Loucy (cell line): ENCODE measurements at regions not wholly inside any gene's neighbourhood (a gene's known extent, or its start where the extent isn't known, plus 50 kb on each side); places are given as distances from the start of the nearest gene placed in this dataset.

ENCODE experiments used
- H2AFZ ChIP-seq: fragments of 200-600 bp; sonication (generic); 2 replicates; pipeline ENCODE4 v1.6.0; 2016; ENCODE audit warnings: antibody characterized with exemption, mild to moderate bottlenecking, low read length, moderate library complexity
- H3F3A ChIP-seq: fragments of 200-600 bp; 2 replicates; pipeline ENCODE4 v1.6.0; 2016; ENCODE audit warnings: antibody characterized with exemption, low read depth, mild to moderate bottlenecking
- H3K27me3 ChIP-seq: fragments of 200-600 bp; sonication (generic); 2 replicates; pipeline ENCODE4 v1.6.1; 2014; ENCODE audit warnings: low read length, mild to moderate bottlenecking; ENCODE audit not compliant: insufficient read depth, poor library complexity, severe bottlenecking
- H3K36me3 ChIP-seq: fragments of 200-600 bp; sonication (generic); 2 replicates; pipeline ENCODE4 v1.6.1; 2016; ENCODE audit warnings: low read length; ENCODE audit not compliant: insufficient read depth
- H3K4me1 ChIP-seq: fragments of 200-600 bp; sonication (generic); 2 replicates; pipeline ENCODE4 v1.5.1; 2014; ENCODE audit warnings: low read length, mild to moderate bottlenecking; ENCODE audit not compliant: insufficient read depth, poor library complexity, severe bottlenecking
- H3K4me2 ChIP-seq: fragments of 200-600 bp; sonication (generic); 2 replicates; pipeline ENCODE4 v1.6.0; 2014; ENCODE audit warnings: antibody characterized with exemption, low read length, low read depth, mild to moderate bottlenecking; ENCODE audit not compliant: poor library complexity, severe bottlenecking
- H3K4me3 ChIP-seq: fragments of 200-600 bp; sonication (generic); 2 replicates; pipeline ENCODE4 v1.5.1; 2014; ENCODE audit warnings: low read length, mild to moderate bottlenecking, mixed read lengths; ENCODE audit not compliant: poor library complexity, severe bottlenecking
- H3K79me2 ChIP-seq: fragments of 200-600 bp; sonication (generic); 2 replicates; pipeline ENCODE4 v1.6.1; 2014; ENCODE audit warnings: low read length; ENCODE audit not compliant: insufficient read depth
- H3K9ac ChIP-seq: fragments of 200-600 bp; sonication (generic); 2 replicates; pipeline ENCODE4 v1.6.0; 2014; ENCODE audit warnings: mild to moderate bottlenecking, low read depth, low read length, moderate library complexity; ENCODE audit not compliant: poor library complexity, severe bottlenecking
- H3K9me2 ChIP-seq: fragments of 200-600 bp; sonication (generic); replicated peaks from 2 replicates; pipeline ENCODE4 v1.6.1; 2016; ENCODE audit warnings: low read depth, low read length, mixed read lengths
- H3K9me3 ChIP-seq: fragments of 200-600 bp; sonication (generic); 2 replicates; pipeline ENCODE4 v1.6.1; 2014; ENCODE audit warnings: mild to moderate bottlenecking, antibody characterized with exemption, low read length, low read depth; ENCODE audit not compliant: insufficient read depth
- H4K20me1 ChIP-seq: fragments of 200-600 bp; sonication (generic); 2 replicates; pipeline ENCODE4 v1.6.0; 2014; ENCODE audit warnings: antibody characterized with exemption, low read length, mild to moderate bottlenecking; ENCODE audit not compliant: insufficient read depth, poor library complexity, severe bottlenecking
- CTCF ChIP-seq: fragments of 200-600 bp; sonication (generic); conservative IDR thresholded peaks from 2 replicates; pipeline ENCODE4 v1.5.1; 2014; ENCODE audit warnings: mild to moderate bottlenecking, antibody characterized with exemption, low read length
- EZH2phosphoT487 ChIP-seq: fragments of 200-600 bp; IDR thresholded peaks from 2 replicates; pipeline ENCODE4 v1.6.1; 2018; ENCODE audit warnings: antibody characterized with exemption, mild to moderate bottlenecking, moderate library complexity, borderline replicate concordance

- no peak overlapping the region for H3K4me3 ChIP-seq
- TF ChIP-seq EZH2phosphoT487 = no peak
- no peak for TF ChIP-seq CTCF
- no peaks in the 10 kb centered on the region for H4K20me1 ChIP-seq
- no peaks in the 10 kb centered on the region for H3F3A ChIP-seq
- no peaks in the 10 kb centered on the region for H3K9me3 ChIP-seq
- no peaks in the 10 kb centered on the region for H3K79me2 ChIP-seq
- no peak overlapping the region for H3K4me2 ChIP-seq
- H3K36me3 ChIP-seq = no peaks in the 10 kb centered on the region
- H2AFZ ChIP-seq = no peak overlapping the region
- H3K9ac ChIP-seq = no peak overlapping the region
- no peaks in the 10 kb centered on the region for H3K9me2 ChIP-seq
- H3K27me3 ChIP-seq = no peaks in the 10 kb centered on the region
- no peaks in the 10 kb centered on the region for H3K4me1 ChIP-seq
Measured at GRCh38 chr11:22076271-22076930, 116.5 kb upstream of the ANO5 start.

GRCh38 chr11:22078063-22078462 lies 114.8 kb upstream of the ANO5 start:
- Histone ChIP-seq H4K20me1 (no peaks in the 10 kb centered on the region), H3K79me2 (no peaks in the 10 kb centered on the region), H3K9me2 (no peaks in the 10 kb centered on the region), H3F3A (no peaks in the 10 kb centered on the region), H2AFZ (no peak overlapping the region), H3K4me3 (no peak overlapping the region), H3K4me2 (no peak overlapping the region), H3K27me3 (no peaks in the 10 kb centered on the region), H3K36me3 (no peaks in the 10 kb centered on the region), H3K9ac (no peak overlapping the region), H3K4me1 (no peaks in the 10 kb centered on the region), H3K9me3 (no peaks in the 10 kb centered on the region)
- TF ChIP-seq EZH2phosphoT487 (no peak), CTCF (no peak)

- H3K9ac ChIP-seq = no peak overlapping the region
- no peak overlapping the region for H3K4me3 ChIP-seq
- no peaks in the 10 kb centered on the region for H3K9me2 ChIP-seq
- no peaks in the 10 kb centered on the region for H3K9me3 ChIP-seq
- H4K20me1 ChIP-seq = no peaks in the 10 kb centered on the region
- no peaks in the 10 kb centered on the region for H3K36me3 ChIP-seq
- H3K4me2 ChIP-seq = no peak overlapping the region
- no peak for TF ChIP-seq EZH2phosphoT487
- no peak for TF ChIP-seq CTCF
- H3K4me1 ChIP-seq = no peaks in the 10 kb centered on the region
- H2AFZ ChIP-seq = no peak overlapping the region
- H3K27me3 ChIP-seq = no peaks in the 10 kb centered on the region
- no peaks in the 10 kb centered on the region for H3F3A ChIP-seq
- H3K79me2 ChIP-seq = no peaks in the 10 kb centered on the region
Measured at GRCh38 chr11:22079133-22079872, 113.6 kb upstream of the ANO5 start.
